PC-3 (cell line): ENCODE measurements at regions not wholly inside any gene's neighbourhood (a gene's known extent, or its start where the extent isn't known, plus 50 kb on each side); places are given as distances from the start of the nearest gene placed in this dataset.

Experiments
- CTCF ChIP-seq: fragments of 300-600 bp; sonication (generic); conservative IDR thresholded peaks from 2 replicates; pipeline ENCODE4 v1.5.1; 2017; ENCODE audit warnings: antibody characterized with exemption, low read depth, mild to moderate bottlenecking, low read length
- EZH2 ChIP-seq: fragments of 300-600 bp; sonication (generic); IDR thresholded peaks from one replicate; pipeline ENCODE4 v1.6.1; 2017; ENCODE audit warnings: antibody characterized with exemption, mild to moderate bottlenecking, low read length; ENCODE audit not compliant: unreplicated experiment

- TF ChIP-seq CTCF (no peak), EZH2 (no peak)
Measured at GRCh38 chr10:8702181-8702580, 647.7 kb downstream of the GATA3 start.
